BLaER1 (cell line): ENCODE measurements at regions not wholly inside any gene's neighbourhood (a gene's known extent, or its start where the extent isn't known, plus 50 kb on each side); places are given as distances from the start of the nearest gene placed in this dataset.

Source experiments
- H3K27ac ChIP-seq: shearing (Covaris generic); formaldehyde crosslinking; 2 replicates; pipeline ENCODE4 v1.8.1; 2022
- H3K27me3 ChIP-seq: shearing (Covaris generic); formaldehyde crosslinking; 2 replicates; pipeline ENCODE4 v1.8.1; 2022
- H3K36me3 ChIP-seq: shearing (Covaris generic); formaldehyde crosslinking; 2 replicates; pipeline ENCODE4 v1.8.1; 2022
- H3K4me1 ChIP-seq: shearing (Covaris generic); formaldehyde crosslinking; 2 replicates; pipeline ENCODE4 v1.8.1; 2022
- H3K4me2 ChIP-seq: shearing (Covaris generic); formaldehyde crosslinking; 2 replicates; pipeline ENCODE4 v1.8.1; 2022
- H3K4me3 ChIP-seq: shearing (Covaris generic); formaldehyde crosslinking; 2 replicates; pipeline ENCODE4 v1.8.1; 2022
- H3K9ac ChIP-seq: shearing (Covaris generic); formaldehyde crosslinking; 2 replicates; pipeline ENCODE4 v1.8.1; 2022
- H3K9me3 ChIP-seq: shearing (Covaris generic); formaldehyde crosslinking; 2 replicates; pipeline ENCODE4 v1.8.1; 2022
- H4K20me1 ChIP-seq: shearing (Covaris generic); formaldehyde crosslinking; 2 replicates; pipeline ENCODE4 v1.8.1; 2022
- Cebpa-rat ChIP-seq: shearing (Covaris generic); IDR thresholded peaks from 2 replicates; pipeline ENCODE4 v1.8.1; 2022

DNA sequence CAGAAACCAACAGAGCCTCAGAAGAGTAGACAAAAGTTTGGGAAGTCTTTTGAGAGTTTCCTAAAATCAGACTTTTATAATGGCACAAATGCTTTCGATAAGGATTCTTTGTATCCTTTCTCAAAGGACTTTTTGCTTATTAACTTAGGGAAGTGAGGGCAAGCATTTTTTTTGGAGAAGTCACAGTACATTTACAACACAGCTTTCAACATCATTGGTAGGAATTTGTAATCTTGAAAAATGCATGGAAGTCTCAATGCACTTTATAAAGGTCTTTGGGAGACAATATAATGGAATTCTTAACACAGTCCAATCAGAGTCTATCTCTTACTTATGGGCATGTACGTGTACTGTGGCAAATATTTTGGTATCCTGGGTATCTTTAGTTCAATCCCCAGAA lies 325.8 kb upstream of the NR5A2 start:
- Histone ChIP-seq H3K36me3 (no peaks in the 10 kb centered on the region), H3K4me3 (no peak overlapping the region), H3K27ac (no peak overlapping the region), H3K4me2 (no peak overlapping the region), H3K9me3 (no peaks in the 10 kb centered on the region), H4K20me1 (no peaks in the 10 kb centered on the region), H3K27me3 (no peaks in the 10 kb centered on the region), H3K9ac (no peak overlapping the region), H3K4me1 (no peaks in the 10 kb centered on the region)
- no peak for TF ChIP-seq Cebpa-rat

DNA sequence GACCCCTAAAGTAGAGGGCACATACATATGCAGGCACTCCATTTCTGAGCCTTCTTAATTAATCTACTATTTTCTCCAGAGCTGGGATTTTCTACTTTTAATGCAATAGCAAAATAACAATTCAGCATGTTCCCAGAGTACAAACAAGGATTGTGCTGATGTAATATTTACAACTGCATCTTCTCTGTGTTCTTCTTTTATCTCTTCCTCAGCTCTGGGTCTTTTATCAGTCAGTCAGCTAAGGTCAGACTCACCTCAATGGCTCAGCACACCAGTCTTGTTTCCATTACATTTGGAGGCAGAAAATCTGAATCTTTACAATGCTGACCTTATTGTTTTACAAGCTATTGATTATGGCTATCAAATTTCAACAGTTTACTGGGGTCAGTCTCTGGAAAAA lies 323.3 kb upstream of the NR5A2 start:
- Histone ChIP-seq H3K27ac (no peak overlapping the region), H3K9me3 (no peaks in the 10 kb centered on the region), H3K4me1 (no peaks in the 10 kb centered on the region), H3K4me3 (no peak overlapping the region), H3K36me3 (no peaks in the 10 kb centered on the region), H4K20me1 (no peaks in the 10 kb centered on the region), H3K4me2 (no peak overlapping the region), H3K27me3 (no peaks in the 10 kb centered on the region), H3K9ac (no peak overlapping the region)
- TF ChIP-seq Cebpa-rat, result no peak

DNA sequence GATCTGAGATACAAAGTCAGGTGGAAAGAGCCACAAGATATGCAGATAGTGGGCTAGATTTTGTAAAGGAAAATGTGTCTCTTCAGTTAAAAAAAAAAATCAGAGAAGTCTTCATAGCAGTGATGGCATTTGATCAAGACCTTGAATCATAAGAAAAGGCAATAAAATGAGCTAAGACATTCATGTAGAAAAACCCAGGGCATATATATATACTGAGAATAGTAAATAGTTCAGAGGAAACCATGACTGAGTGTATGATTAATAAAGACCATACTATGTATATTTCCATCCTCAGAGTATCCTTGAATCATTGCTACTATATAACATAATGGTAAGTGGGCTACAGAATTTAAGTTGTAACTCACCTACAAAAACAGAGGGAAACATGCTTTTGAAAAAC lies 321.7 kb upstream of the NR5A2 start:
- H3K27ac ChIP-seq, result no peak overlapping the region
- no peaks in the 10 kb centered on the region for H3K36me3 ChIP-seq
- H3K4me3 ChIP-seq, result no peak overlapping the region
- H3K9me3 ChIP-seq, result peaks cover 4% of the 10 kb centered on the region; the same call in 1 of the 2 replicates
- H3K9ac ChIP-seq, result no peak overlapping the region
- H3K4me1 ChIP-seq, result no peaks in the 10 kb centered on the region
- H3K4me2 ChIP-seq, result no peak overlapping the region
- H4K20me1 ChIP-seq, result no peaks in the 10 kb centered on the region
- no peaks in the 10 kb centered on the region for H3K27me3 ChIP-seq
- TF ChIP-seq Cebpa-rat, result no peak

DNA sequence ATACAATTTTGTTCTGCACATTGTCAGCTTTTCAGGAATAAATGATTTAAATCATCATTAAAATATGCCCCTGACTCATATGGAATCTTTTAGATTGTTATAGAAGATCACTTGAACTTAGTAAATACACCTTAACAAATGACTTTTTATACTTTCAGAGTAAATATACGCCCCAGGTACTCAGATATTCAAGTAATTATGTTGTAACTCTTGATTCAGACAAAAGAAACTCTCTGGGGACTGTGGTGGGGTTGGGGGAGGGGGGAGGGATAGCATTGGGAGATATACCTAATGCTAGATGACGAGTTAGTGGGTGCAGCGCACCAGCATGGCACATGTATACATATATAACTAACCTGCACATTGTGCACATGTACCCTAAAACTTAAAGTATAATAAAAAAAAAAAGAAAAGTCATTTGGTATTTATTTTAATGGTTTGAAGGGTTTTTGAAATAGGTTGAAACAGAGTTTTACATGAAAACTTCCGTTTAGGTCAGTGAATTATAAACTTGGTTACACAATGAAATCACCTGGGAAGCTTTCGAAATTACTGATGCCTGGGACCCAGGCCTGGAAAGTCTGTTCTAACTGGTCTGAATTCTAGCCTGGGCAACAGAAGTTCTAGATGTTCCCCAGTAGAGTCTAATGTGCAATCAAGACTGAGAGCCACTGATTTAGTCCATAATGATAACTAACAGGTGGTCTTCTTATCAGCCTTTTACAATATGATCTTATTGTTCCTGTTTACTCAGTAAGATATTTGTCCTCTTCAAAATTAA lies 320.5 kb upstream of the NR5A2 start:
- Histone ChIP-seq H3K4me1 (no peaks in the 10 kb centered on the region), H3K27me3 (no peaks in the 10 kb centered on the region), H3K36me3 (no peaks in the 10 kb centered on the region), H4K20me1 (no peaks in the 10 kb centered on the region), H3K9ac (no peak overlapping the region), H3K4me2 (no peak overlapping the region), H3K27ac (no peak overlapping the region), H3K9me3 (peaks cover 15% of the 10 kb centered on the region), H3K4me3 (no peak overlapping the region)
- no peak for TF ChIP-seq Cebpa-rat

DNA sequence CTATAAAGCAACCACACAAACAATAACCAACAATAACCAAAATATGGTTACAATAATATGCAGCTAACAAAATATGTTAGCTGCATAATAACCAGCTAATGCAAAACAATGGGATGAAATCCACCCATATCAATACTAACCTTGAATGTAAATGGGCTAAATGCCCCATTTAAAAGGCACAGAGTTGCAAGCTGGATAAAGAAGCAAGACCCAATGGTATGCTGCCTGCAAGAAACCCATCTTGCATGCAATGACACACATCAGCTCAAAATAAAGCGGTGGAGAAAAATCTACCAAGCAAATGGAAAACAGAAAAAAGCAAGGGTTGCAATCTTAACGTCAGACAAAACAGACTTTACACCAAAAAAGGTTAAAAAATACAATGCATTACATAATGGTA lies 316.5 kb upstream of the NR5A2 start:
- Histone ChIP-seq H3K4me2 (no peak overlapping the region), H3K36me3 (no peaks in the 10 kb centered on the region), H3K9me3 (peaks cover 22% of the 10 kb centered on the region), H3K4me1 (no peaks in the 10 kb centered on the region), H3K27ac (no peak overlapping the region), H3K9ac (no peak overlapping the region), H3K27me3 (no peaks in the 10 kb centered on the region), H4K20me1 (no peaks in the 10 kb centered on the region), H3K4me3 (no peak overlapping the region)
- no peak for TF ChIP-seq Cebpa-rat

DNA sequence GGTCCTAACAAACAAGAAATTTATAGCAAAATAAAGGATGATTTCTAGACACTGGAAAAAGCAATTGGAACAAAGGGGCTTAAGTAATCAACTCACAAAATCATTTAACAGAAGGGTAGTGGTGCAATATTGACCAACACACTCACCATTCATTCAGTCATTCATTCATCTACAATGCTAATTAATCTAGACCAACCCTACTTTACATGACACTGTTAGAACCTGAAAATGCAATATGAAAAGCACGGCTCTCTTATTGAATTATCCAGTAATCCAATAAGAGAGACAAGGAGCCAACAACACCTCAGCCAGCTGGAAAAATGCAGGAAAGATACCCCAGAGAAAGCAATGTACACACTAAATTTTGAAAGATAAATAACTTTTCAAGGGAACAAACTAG lies 310.8 kb upstream of the NR5A2 start:
- H3K4me2 ChIP-seq, result no peak overlapping the region
- peaks cover 9% of the 10 kb centered on the region; the same call in 1 of the 2 replicates for H3K9me3 ChIP-seq
- H4K20me1 ChIP-seq, result no peaks in the 10 kb centered on the region
- H3K9ac ChIP-seq, result no peak overlapping the region
- no peaks in the 10 kb centered on the region for H3K36me3 ChIP-seq
- no peak for TF ChIP-seq Cebpa-rat
- no peak overlapping the region for H3K27ac ChIP-seq
- H3K4me1 ChIP-seq, result no peaks in the 10 kb centered on the region
- no peak overlapping the region for H3K4me3 ChIP-seq
- no peaks in the 10 kb centered on the region for H3K27me3 ChIP-seq

DNA sequence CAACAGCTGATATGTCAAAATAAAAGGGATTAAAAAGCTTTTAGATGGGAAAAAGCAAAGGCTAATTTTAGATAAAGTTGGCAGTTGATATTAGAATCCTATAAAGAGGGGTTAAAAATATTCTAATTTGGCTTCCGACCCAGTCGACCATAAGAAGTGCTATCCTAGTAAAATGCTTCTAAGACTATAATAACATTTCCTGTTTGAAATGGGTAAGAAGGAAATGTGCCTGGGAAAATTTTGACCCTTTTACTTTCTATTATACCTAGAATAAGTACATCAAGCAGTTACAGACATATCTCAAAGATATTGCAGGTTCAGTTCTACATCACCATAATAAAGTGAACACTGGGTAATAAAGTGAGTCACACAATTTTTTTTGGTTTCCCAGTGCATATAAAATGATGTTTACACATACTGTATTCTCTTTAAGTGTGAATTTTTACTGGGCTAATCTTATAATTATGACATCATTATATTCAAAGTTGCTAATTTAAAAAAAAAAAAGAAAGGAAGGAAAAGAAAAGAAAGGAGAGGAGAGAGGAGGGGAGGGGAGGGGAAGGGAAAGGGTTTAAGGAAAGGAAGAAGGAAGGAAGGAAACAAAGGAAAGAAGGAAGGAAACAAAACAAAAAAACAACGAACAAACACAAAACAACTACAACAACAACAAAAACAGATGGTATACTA lies 308.2 kb upstream of the NR5A2 start:
- H3K27me3 ChIP-seq, result no peaks in the 10 kb centered on the region
- H3K4me2 ChIP-seq, result no peak overlapping the region
- no peak for TF ChIP-seq Cebpa-rat
- H3K9ac ChIP-seq, result no peak overlapping the region
- no peaks in the 10 kb centered on the region for H3K9me3 ChIP-seq
- H3K27ac ChIP-seq, result no peak overlapping the region
- H3K4me1 ChIP-seq, result no peaks in the 10 kb centered on the region
- no peaks in the 10 kb centered on the region for H3K36me3 ChIP-seq
- H3K4me3 ChIP-seq, result no peak overlapping the region
- no peaks in the 10 kb centered on the region for H4K20me1 ChIP-seq

DNA sequence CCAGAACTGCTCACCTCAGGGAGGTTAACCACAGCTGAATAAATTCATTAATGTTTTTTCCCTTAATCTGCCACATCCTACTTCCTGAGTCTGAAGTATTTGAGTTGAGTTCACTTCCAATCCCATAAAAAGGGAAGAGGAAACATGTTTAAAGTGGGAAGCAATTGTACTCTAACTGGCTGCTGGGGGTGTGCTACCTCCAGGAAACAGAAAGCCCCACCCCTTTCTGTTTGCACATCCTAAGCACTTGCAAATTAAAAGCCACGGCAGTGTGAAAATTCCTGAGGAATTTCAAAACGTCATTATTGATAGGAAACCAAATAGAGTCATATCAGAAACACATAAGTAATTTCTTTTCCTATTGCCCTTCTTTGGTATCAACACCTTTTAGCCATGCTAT lies 307.0 kb upstream of the NR5A2 start:
- H3K4me3 ChIP-seq, result no peak overlapping the region
- H4K20me1 ChIP-seq, result no peaks in the 10 kb centered on the region
- H3K27me3 ChIP-seq, result no peaks in the 10 kb centered on the region
- no peaks in the 10 kb centered on the region for H3K36me3 ChIP-seq
- H3K4me1 ChIP-seq, result no peaks in the 10 kb centered on the region
- TF ChIP-seq Cebpa-rat, result no peak
- no peak overlapping the region for H3K4me2 ChIP-seq
- H3K27ac ChIP-seq, result no peak overlapping the region
- H3K9me3 ChIP-seq, result no peaks in the 10 kb centered on the region
- H3K9ac ChIP-seq, result no peak overlapping the region

DNA sequence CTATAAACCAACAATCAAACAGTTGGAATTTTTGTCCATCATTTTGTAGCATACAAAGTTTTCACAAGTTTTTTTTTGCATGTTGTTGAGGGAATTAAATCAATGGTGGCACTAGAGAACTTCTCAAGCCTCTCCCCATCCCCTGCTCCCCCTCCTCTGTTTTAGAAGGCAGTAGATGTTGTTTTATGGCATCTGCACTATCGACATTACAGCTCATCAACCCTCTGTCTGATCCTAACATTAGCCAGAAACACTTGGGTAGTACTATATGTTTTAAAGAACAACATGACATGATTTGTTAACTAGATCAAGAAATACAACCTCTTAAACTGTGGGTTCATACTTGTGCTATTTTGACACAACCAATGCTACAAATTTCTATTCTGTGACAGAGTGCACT lies 306.5 kb upstream of the NR5A2 start:
- Histone ChIP-seq H3K4me2 (no peak overlapping the region), H3K4me1 (no peaks in the 10 kb centered on the region), H3K4me3 (no peak overlapping the region), H3K27me3 (no peaks in the 10 kb centered on the region), H4K20me1 (no peaks in the 10 kb centered on the region), H3K27ac (no peak overlapping the region), H3K36me3 (no peaks in the 10 kb centered on the region), H3K9ac (no peak overlapping the region), H3K9me3 (no peaks in the 10 kb centered on the region)
- TF ChIP-seq Cebpa-rat, result no peak

DNA sequence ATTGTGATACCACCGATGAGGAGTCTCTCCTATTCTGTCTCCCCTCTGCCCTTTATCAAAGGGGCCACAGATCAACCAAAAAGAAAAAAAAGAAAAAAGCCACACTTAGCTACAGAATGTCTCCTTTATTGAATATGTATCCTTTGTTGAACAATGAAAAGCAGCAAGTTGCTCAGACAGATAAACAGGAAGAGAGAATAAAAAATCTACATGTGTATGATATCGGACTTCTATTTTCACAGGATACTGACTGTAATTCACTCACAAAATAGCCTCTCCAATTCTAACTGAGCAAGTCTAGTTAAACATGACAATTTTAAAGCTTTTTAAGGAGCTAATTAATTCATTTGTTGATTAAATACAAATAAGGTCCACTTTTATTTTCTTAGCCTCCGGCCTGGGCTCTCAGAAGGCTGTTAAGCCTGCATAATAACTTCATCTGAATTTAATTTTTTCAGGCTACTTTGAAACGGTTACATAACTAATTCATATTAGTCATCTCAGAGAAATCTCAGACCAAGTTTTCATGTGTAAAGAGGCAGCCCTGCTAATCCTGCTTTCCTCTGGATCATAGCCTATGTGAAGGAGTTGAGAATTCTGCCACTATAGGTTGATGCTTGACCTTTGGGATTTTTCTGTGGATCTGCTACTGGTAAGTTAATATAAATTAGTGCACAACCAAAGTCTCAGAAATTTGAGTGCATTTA lies 304.1 kb upstream of the NR5A2 start:
- no peak overlapping the region for H3K27ac ChIP-seq
- H3K9ac ChIP-seq, result no peak overlapping the region
- no peak overlapping the region for H3K4me2 ChIP-seq
- no peaks in the 10 kb centered on the region for H3K4me1 ChIP-seq
- no peaks in the 10 kb centered on the region for H3K9me3 ChIP-seq
- no peak overlapping the region for H3K4me3 ChIP-seq
- no peaks in the 10 kb centered on the region for H4K20me1 ChIP-seq
- no peak for TF ChIP-seq Cebpa-rat
- H3K36me3 ChIP-seq, result no peaks in the 10 kb centered on the region
- no peaks in the 10 kb centered on the region for H3K27me3 ChIP-seq
